ENCODE measurements at regions not wholly inside any gene's neighbourhood (a gene's known extent, or its start where the extent isn't known, plus 50 kb on each side); places are given as distances from the start of the nearest gene placed in this dataset.

DNA sequence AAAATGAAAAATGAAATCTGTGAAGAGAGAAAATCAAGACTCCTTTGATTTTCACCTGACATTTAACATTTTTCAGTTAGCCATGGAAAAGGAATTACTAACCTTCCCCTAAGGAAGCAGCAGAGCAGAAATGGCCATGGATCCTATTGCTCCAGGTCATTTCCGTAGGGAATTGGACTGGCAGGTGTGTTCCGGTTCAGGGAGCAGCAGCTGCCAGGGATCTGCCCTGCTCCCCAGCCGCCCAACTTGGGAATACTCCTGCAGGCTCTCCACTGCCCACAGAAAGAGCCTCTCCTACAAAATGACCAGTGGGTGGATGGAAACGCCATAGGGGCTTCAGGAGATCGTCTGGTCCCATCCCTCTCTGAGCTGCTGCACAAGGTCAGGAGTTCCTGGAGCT lies 86.0 kb upstream of the MAPK4 start:
- Mint-ChIP-seq H3K36me3 (ENCODE audit: unreplicated experiment) (peaks cover 16% of the 10 kb centered on the region), H3K4me3 (ENCODE audit: unreplicated experiment) (no peak overlapping the region), H3K27ac (ENCODE audit: unreplicated experiment) (no peak overlapping the region), H3K9me3 (ENCODE audit: unreplicated experiment) (no peaks in the 10 kb centered on the region), H3K4me1 (ENCODE audit: low read depth, unreplicated experiment) (peaks cover 8% of the 10 kb centered on the region), H3K27me3 (ENCODE audit: unreplicated experiment) (no peaks in the 10 kb centered on the region)
- DNase-seq: no peak
- TF ChIP-seq, protein P1, sequence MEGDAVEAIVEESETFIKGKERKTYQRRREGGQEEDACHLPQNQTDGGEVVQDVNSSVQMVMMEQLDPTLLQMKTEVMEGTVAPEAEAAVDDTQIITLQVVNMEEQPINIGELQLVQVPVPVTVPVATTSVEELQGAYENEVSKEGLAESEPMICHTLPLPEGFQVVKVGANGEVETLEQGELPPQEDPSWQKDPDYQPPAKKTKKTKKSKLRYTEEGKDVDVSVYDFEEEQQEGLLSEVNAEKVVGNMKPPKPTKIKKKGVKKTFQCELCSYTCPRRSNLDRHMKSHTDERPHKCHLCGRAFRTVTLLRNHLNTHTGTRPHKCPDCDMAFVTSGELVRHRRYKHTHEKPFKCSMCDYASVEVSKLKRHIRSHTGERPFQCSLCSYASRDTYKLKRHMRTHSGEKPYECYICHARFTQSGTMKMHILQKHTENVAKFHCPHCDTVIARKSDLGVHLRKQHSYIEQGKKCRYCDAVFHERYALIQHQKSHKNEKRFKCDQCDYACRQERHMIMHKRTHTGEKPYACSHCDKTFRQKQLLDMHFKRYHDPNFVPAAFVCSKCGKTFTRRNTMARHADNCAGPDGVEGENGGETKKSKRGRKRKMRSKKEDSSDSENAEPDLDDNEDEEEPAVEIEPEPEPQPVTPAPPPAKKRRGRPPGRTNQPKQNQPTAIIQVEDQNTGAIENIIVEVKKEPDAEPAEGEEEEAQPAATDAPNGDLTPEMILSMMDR (IDR thresholded peaks at IDR 0.05; ENCODE audit: partially characterized antibody, unreplicated experiment): no peak

DNA sequence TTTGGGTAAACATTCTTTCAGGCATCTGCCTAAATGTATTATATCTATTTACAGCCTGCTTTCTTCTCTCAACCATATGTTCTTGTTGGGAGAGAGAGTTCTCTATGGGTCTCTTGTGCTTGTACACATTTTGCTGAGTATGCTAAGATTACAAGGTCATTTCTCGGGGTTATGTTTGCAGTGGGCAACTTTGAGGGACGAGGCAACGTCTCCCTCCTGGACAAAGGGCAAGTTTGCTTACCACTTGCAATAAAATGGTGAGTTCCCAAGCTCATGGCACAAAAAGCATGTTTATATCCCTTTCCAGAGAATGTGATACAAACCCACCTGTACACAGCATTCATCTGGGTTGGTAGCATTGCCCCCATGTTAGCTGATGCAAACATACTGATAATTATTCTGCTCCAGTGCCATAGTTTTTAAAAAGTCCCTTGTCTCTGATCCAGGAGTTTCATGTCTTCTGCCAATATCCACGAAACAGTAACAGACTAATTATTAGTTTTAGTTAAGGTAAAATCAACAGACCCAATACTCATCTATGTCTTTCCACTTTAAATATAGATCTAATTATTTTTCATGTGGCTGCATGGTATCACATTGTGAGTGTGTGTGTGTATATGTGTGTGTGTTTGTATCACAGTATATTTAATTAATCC lies 84.2 kb upstream of the MAPK4 start:
- no peaks in the 10 kb centered on the region for H3K27me3 Mint-ChIP-seq (ENCODE audit: unreplicated experiment)
- TF ChIP-seq, protein P1 (IDR thresholded peaks at IDR 0.05; ENCODE audit: partially characterized antibody, unreplicated experiment): no peak
- no peaks in the 10 kb centered on the region for H3K9me3 Mint-ChIP-seq (ENCODE audit: unreplicated experiment)
- H3K4me3 Mint-ChIP-seq (ENCODE audit: unreplicated experiment): no peak overlapping the region
- peaks cover 8% of the 10 kb centered on the region for H3K4me1 Mint-ChIP-seq (ENCODE audit: low read depth, unreplicated experiment)
- DNase-seq: no peak
- H3K27ac Mint-ChIP-seq (ENCODE audit: unreplicated experiment): no peak overlapping the region
- H3K36me3 Mint-ChIP-seq (ENCODE audit: unreplicated experiment): peaks cover 16% of the 10 kb centered on the region

DNA sequence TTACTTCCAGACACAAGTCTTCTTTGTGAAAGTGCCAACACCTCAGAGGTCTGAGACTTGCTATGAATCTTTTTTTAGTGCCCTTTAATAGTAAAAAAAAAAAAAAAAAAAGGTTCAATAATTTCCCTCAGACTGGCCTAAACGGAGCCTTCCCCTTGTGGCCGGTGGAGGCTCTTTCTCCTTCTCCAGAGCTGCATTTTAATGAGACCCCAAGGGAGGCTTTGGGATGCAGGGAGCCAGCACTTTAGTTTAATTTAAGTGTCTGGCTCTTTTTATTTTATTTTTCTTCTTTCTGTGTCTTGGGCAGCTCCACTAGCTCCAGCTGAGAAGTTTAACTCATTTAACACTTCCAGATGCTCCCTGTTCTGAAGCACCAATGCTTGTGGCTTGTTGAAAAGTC lies 67.8 kb upstream of the MAPK4 start:
- TF ChIP-seq, protein P1 (IDR thresholded peaks at IDR 0.05; ENCODE audit: partially characterized antibody, unreplicated experiment): peak; percentile 28
- H3K4me3 Mint-ChIP-seq (ENCODE audit: unreplicated experiment): no peak overlapping the region
- DNase-seq: no peak
- H3K4me1 Mint-ChIP-seq (ENCODE audit: low read depth, unreplicated experiment): peaks cover 5% of the 10 kb centered on the region
- no peaks in the 10 kb centered on the region for H3K9me3 Mint-ChIP-seq (ENCODE audit: unreplicated experiment)
- no peaks in the 10 kb centered on the region for H3K27me3 Mint-ChIP-seq (ENCODE audit: unreplicated experiment)
- peaks cover 4% of the 10 kb centered on the region for H3K36me3 Mint-ChIP-seq (ENCODE audit: unreplicated experiment)
- no peak overlapping the region for H3K27ac Mint-ChIP-seq (ENCODE audit: unreplicated experiment)

DNA sequence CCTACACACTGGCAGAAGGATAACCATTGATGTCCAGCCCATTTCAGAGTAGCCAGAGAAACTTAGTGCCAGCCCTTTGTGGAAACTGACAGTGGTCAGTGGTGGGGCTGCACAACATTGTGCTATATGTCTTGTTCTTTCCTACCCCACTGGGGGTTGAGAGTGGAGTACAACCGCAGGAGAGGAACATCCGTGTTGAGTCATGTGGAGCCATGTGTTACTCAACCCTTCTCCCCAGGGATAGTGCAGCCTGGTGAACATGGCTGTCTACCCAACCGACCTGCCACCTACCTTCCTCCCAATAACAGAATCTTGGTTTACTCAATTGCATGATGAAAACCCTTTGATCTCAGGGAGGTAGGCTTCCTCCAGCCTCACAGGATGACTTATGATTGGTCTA lies 65.3 kb upstream of the MAPK4 start:
- no peaks in the 10 kb centered on the region for H3K27me3 Mint-ChIP-seq (ENCODE audit: unreplicated experiment)
- no peak for DNase-seq
- H3K27ac Mint-ChIP-seq (ENCODE audit: unreplicated experiment): no peak overlapping the region

DNA sequence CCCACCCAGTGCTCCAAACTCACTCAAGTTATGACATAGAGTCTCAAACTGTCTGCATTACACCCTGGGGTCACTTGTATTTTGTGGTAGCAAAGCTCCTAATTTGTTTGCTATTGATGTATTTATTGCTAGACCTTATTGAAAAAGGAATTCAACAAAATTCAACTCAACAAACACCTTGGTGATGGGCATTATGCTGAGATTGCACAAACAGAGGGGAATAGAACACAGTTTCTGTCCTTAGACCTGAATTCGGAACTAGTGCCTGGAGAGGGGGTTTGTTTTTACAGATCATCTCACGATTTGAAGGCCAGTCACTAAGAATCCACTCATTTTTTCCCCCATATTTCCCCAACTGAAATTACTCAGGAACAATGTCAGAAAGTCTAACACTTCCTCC lies 53.5 kb upstream of the MAPK4 start:
- H3K27me3 Mint-ChIP-seq (ENCODE audit: unreplicated experiment): peaks cover 2% of the 10 kb centered on the region
- TF ChIP-seq, protein P1 (IDR thresholded peaks at IDR 0.05; ENCODE audit: partially characterized antibody, unreplicated experiment): no peak
- H3K27ac Mint-ChIP-seq (ENCODE audit: unreplicated experiment): no peak overlapping the region

More for the DNA sequence above, 65.3 kb upstream of the MAPK4 start:
- Mint-ChIP-seq H3K9me3 (ENCODE audit: unreplicated experiment) (no peaks in the 10 kb centered on the region), H3K4me1 (ENCODE audit: low read depth, unreplicated experiment) (peaks cover 5% of the 10 kb centered on the region), H3K36me3 (ENCODE audit: unreplicated experiment) (peaks cover 4% of the 10 kb centered on the region), H3K4me3 (ENCODE audit: unreplicated experiment) (no peak overlapping the region)
- TF ChIP-seq, protein P1 (IDR thresholded peaks at IDR 0.05; ENCODE audit: partially characterized antibody, unreplicated experiment): no peak

More for the DNA sequence above, 53.5 kb upstream of the MAPK4 start:
- no peak overlapping the region for H3K4me3 Mint-ChIP-seq (ENCODE audit: unreplicated experiment)
- DNase-seq: no peak
- no peaks in the 10 kb centered on the region for H3K4me1 Mint-ChIP-seq (ENCODE audit: low read depth, unreplicated experiment)
- no peaks in the 10 kb centered on the region for H3K9me3 Mint-ChIP-seq (ENCODE audit: unreplicated experiment)
- H3K36me3 Mint-ChIP-seq (ENCODE audit: unreplicated experiment): no peaks in the 10 kb centered on the region

Measured in glutamatergic neuron (in vitro differentiated cells).